Lung (tissue), 11 donors: ENCODE measurements at regions not wholly inside any gene's neighbourhood (a gene's known extent, or its start where the extent isn't known, plus 50 kb on each side); places are given as distances from the start of the nearest gene placed in this dataset.

Experiments
- ATAC-seq: fragments of 200-7000 bp; cut with Tn5 transposase; one replicate; pipeline ENCODE4 v1.9.1; 2020; ENCODE audit warnings: moderate number of reproducible peaks; ENCODE audit not compliant: insufficient read depth, low FRiP score
- DNase-seq, 3 donors: peaks; one replicate each; pipeline ENCODE4 v3.0.0-alpha.2; 2013 to 2017
- H3K27ac ChIP-seq, 2 donors: one replicate each; pipeline ENCODE4 v1.5.1; 2013; ENCODE audit warnings: mild to moderate bottlenecking in 2 of 2, moderate library complexity in 2 of 2, control low read depth in 1 of 2, inconsistent platforms in 1 of 2, low read depth in 1 of 2, low read length in 1 of 2
- H3K27me3 ChIP-seq, 3 donors: one replicate each; pipeline ENCODE4 v1.5.1; 2013; ENCODE audit warnings: low read length in 2 of 3; ENCODE audit not compliant: control insufficient read depth in 3 of 3, insufficient read depth in 3 of 3
- H3K36me3 ChIP-seq, 4 donors: one replicate each; pipeline ENCODE4 v1.5.1; 2013; ENCODE audit warnings: low read length in 4 of 4, mild to moderate bottlenecking in 1 of 4, moderate library complexity in 1 of 4; ENCODE audit not compliant: control insufficient read depth in 4 of 4, insufficient read depth in 4 of 4
- H3K4me1 ChIP-seq, 5 donors: one replicate each; pipeline ENCODE4 v1.5.1; 2013; ENCODE audit warnings: low read length in 5 of 5, mild to moderate bottlenecking in 2 of 5, moderate library complexity in 1 of 5; ENCODE audit not compliant: control insufficient read depth in 5 of 5, insufficient read depth in 5 of 5
- H3K4me3 ChIP-seq: one replicate; pipeline ENCODE4 v1.5.1; 2013; ENCODE audit warnings: mild to moderate bottlenecking, control low read depth, moderate library complexity
- H3K9ac ChIP-seq, 2 donors: one replicate each; pipeline ENCODE4 v1.5.1; 2013; ENCODE audit warnings: low read length in 2 of 2, control low read depth in 1 of 2; ENCODE audit not compliant: insufficient read depth in 1 of 2
- H3K9me3 ChIP-seq, 4 donors: one replicate each; pipeline ENCODE4 v1.5.1; 2013; ENCODE audit warnings: low read length in 3 of 4, mild to moderate bottlenecking in 1 of 4, moderate library complexity in 1 of 4; ENCODE audit not compliant: control insufficient read depth in 4 of 4, insufficient read depth in 3 of 4
- WGBS, 2 donors: extraction: QIAGEN DNeasy Blood & Tissue Kit; methylation state at CpG; one replicate each; pipeline ENCODE4 v1.1.7; 2013; 5-methylcytosine and 5-hydroxymethylcytosine counted together
- TF ChIP-seq, protein P1 (sequence below): IDR thresholded peaks from 2 replicates; pipeline ENCODE4 v1.5.1; 2012; ENCODE audit warnings: mild to moderate bottlenecking; ENCODE audit errors: control extremely low read depth, extremely low read depth
- donor health status: control.
- donor health status: control.
- donor health status: Bipolar disorder and iron deficiency.
- donor health status: healthy.
- donor health status: DM: yes; HTN: yes; CAD: no.

DNA sequence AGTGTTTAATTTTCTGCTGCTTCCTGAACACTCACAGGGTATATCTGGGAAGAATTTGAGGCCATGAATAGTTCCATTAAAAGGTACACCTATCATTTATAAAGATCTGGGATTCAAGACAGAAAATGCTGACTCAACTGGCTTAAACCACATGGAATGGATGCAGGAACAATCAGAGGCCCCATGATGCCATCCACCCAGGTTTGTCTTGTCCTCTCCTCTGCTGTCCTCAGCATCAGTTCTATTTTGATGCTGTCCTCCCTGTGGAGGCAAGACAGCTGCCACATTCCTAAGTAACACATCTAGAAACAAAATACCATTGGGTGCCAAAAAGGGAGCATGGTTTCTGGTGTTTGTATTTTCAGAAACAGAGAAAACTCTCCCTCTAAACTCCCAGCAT, 143.4 kb downstream of the ELOVL4 start:
- Histone ChIP-seq H3K4me3 (no peak overlapping the region), H3K36me3 (no peaks in the 10 kb centered on the region), H3K27ac (no peak overlapping the region), H3K4me1 (peaks cover 0 to 9% (median 0%) of the 10 kb centered on the region in 5 donors), H3K27me3 (no peaks in the 10 kb centered on the region), H3K9ac (no peak overlapping the region), H3K9me3 (peaks cover 0 to 7% (median 0%) of the 10 kb centered on the region in 4 donors)
- DNase-seq (no peak), ATAC-seq (no peak)
- TF ChIP-seq, protein P1, sequence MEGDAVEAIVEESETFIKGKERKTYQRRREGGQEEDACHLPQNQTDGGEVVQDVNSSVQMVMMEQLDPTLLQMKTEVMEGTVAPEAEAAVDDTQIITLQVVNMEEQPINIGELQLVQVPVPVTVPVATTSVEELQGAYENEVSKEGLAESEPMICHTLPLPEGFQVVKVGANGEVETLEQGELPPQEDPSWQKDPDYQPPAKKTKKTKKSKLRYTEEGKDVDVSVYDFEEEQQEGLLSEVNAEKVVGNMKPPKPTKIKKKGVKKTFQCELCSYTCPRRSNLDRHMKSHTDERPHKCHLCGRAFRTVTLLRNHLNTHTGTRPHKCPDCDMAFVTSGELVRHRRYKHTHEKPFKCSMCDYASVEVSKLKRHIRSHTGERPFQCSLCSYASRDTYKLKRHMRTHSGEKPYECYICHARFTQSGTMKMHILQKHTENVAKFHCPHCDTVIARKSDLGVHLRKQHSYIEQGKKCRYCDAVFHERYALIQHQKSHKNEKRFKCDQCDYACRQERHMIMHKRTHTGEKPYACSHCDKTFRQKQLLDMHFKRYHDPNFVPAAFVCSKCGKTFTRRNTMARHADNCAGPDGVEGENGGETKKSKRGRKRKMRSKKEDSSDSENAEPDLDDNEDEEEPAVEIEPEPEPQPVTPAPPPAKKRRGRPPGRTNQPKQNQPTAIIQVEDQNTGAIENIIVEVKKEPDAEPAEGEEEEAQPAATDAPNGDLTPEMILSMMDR = no peak

DNA sequence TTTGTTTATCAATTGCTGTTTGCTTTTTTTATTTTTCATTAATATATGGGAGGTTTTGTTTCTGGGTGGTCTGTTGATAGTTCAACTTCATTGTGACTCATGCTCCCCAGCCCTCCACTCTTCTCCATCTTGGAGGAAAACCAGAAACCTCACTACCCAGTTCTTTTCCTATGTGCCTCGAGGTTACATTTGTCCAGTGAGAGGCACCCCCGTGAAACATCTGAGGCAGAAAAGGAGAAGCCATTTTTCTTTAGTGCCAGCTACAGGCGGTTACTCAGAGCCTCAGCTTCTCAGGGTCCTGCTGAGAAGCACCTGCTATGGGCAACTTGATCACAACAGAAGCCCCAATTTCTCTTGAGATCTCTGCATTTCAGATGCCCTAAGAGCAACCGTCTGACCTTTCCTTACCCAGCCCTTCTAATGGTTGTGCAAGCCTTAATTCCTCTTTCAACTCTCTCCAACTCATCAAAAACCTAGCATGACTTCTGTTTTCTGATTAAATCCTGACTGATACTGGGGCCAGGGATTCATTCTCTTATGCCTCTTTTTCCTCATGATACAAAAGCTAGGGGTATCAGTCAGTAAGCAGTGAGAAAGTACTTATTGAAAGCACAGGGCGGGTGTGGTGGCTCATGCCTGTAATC, 144.6 kb downstream of the ELOVL4 start:
- no peak overlapping the region for H3K27ac ChIP-seq
- TF ChIP-seq, protein P1 = no peak
- ATAC-seq (no peak), DNase-seq (peak in 2 of 3 donors; percentile 15 to 46)
- peaks cover 0 to 6% (median 0%) of the 10 kb centered on the region in 5 donors for H3K4me1 ChIP-seq
- H3K9ac ChIP-seq = no peak overlapping the region
- peaks cover 0 to 7% (median 0%) of the 10 kb centered on the region in 4 donors for H3K9me3 ChIP-seq
- H3K27me3 ChIP-seq = no peaks in the 10 kb centered on the region
- no peaks in the 10 kb centered on the region for H3K36me3 ChIP-seq
- WGBS, 2 donors = 53 to 59% methylated on average over 5 of the region's 5 CpGs
- H3K4me3 ChIP-seq = no peak overlapping the region

DNA sequence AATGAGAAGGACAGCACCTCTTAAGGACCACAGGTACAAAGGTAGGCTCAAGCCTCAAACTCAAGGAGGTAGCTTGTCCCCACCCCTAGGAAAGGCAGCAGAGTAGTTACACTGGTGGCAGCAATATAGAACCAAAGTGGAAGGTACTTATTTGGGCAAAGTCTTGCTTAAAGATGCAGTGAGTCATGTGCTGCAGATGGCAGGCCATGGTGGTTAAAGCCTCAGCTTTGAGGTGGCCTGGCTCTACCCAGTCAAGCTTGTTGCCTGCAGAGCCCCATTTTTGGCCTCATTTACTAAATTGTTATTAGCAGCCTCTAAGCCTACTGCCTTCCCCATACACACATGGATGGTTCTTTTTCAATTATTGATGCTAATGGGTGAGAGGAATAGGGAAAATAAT, 146.0 kb downstream of the ELOVL4 start:
- Histone ChIP-seq H3K4me3 (no peak overlapping the region), H3K9me3 (peaks cover 0 to 7% (median 0%) of the 10 kb centered on the region in 4 donors), H3K4me1 (peaks cover 0 to 6% (median 0%) of the 10 kb centered on the region in 5 donors), H3K27me3 (no peaks in the 10 kb centered on the region), H3K27ac (no peak overlapping the region), H3K36me3 (no peaks in the 10 kb centered on the region), H3K9ac (no peak overlapping the region)
- DNase-seq (no peak), ATAC-seq (no peak)
- TF ChIP-seq, protein P1 = no peak

DNA sequence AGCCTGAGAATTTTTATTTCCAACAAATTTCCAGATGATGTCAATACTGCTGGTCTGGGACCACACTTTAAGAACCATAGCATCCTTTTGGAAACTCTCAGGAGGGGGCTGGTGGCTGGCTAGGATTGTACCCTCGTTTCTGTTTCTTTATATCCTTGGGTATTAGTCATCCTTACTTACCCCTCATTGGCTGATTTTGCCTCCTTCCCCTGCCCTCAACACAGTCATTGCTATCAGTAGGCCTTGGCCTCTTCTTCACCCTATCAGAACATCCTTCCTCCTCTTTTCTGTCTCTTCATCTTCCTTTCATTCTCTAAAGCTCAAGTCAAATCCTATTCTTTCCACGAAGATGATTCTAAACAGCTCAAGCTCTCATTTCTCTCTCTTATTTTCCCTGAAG, 148.5 kb downstream of the ELOVL4 start:
- ATAC-seq (no peak), DNase-seq (no peak)
- peaks cover 0 to 6% (median 0%) of the 10 kb centered on the region in 5 donors for H3K4me1 ChIP-seq
- H3K36me3 ChIP-seq = no peaks in the 10 kb centered on the region
- H3K27ac ChIP-seq = no peak overlapping the region
- H3K9ac ChIP-seq = no peak overlapping the region
- no peaks in the 10 kb centered on the region for H3K27me3 ChIP-seq
- WGBS, 2 donors = 59 to 77% methylated on average over 2 of the region's 2 CpGs
- TF ChIP-seq, protein P1 = no peak
- no peak overlapping the region for H3K4me3 ChIP-seq
- H3K9me3 ChIP-seq = peaks cover 0 to 4% (median 0%) of the 10 kb centered on the region in 4 donors
